NCI-H82 treated with DMSO at 0.1 percent for 48 hours (cell line): ENCODE measurements at regions not wholly inside any gene's neighbourhood (a gene's known extent, or its start where the extent isn't known, plus 50 kb on each side); places are given as distances from the start of the nearest gene placed in this dataset.

Experiments
- DNase-seq: peaks from one replicate; lab custom pipeline; 2025; ENCODE audit not compliant: unreplicated experiment; lab: John Stamatoyannopoulos, UW

DNA sequence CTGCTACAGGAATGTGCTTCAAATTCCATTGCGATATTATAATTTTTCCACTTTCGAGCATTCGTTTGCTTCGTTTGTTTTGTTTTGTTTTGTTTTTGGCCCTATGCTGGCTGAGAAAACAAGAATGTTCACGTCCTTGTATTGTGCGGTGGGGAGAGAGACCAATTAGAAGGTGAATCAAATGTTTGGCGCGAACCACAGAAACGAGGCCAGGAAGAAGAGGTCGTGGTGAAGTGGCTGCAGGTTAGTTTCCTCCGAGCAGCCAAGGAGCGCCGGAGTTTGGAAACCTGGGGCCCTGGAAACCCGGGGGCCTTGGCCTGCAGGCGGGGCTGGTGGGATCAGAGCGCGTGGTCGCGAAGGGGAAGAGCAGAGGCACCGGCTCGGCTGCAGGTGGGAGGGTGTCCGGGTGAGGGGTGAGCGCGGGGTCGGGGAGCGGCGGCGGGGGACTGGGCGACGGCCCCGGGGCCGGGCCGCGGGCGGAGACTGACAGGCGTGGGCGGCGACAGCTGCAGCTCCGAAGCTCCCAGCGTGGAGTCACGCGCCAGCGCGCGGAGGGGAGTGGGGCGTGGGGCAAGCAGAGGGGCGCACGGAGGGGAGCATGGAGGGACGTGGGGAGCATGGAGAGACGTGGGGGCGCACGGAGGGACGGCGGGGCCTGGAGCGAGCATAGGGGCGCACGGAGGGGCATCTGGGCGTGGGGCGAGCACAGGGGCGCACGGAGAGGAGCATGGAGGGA, 141.5 kb upstream of the PDE10A start:
- DNase-seq: no peak

DNA sequence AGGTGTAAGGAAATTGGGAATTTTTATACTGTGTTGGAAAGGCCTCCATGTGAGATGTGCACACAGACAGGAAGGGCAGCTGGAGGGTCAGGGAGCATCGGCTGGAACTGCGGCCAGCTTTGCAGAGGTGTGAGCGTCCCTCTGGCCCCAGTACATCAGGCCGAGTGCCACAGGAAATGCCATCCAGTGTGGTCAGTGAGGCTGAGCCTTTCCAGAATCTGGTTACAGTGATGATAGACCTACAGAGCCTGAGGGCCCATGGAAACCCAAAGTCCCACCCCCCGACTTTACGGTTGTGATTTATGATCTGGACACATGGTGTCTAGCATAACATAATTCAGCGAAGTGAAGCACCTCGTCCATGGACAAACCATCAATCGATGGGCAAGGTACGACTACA, 137.3 kb upstream of the PDE10A start:
- no peak for DNase-seq

DNA sequence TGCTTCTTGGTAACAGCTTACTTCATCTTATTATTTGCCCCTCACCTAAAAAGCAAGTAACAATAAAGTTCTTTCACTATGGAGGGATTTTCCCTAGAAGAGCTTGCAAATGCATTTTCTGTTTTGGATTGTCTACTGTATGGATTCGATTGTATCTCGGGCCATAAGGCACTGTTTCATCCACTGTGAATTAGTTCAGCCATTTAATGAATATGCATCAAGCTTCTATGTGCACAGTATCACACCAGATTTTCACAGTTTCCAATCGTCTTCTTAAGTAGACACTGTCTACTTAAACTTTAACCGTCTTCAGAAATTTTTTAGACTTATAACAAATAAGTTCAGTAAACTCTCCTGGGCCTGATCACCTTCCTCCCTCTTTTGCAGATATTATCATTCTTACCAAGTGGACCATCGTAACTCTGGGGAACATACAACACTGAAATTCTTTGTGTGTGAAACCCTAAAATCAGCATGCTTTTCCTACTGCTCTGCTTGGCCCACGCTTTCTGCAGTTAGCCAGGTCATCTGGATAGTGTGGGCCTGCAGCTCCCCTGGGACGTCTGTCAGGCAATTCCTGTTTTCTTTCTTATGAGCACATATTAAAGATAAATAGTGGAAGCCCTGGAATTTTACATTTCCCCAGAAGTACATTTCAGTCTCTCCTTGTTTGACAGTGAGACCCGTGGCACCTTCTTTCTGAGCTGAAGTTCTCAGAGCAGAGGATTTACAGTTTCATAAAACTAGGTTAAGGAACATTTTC, 136.5 kb upstream of the PDE10A start:
- no peak for DNase-seq

- no peak for DNase-seq
Observed at GRCh38 chr6:165798991-165799390, 135.9 kb upstream of the PDE10A start.

DNA sequence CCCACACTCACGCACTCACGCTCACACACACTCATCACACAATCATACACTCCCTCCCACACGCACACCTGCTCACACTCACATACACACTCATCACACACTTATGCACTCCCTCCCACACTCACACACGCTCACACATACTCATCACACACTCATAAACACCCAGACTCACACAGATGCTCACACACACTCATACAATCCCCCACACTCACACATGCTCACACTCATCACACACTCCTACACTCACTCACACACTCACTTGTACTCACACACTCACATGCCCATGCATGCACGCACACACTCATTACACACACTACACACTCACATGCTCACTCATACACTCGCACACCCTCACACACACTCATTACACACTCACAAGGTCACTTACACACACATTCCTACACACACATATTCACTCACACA, 131.1 kb upstream of the PDE10A start:
- no peak for DNase-seq

GRCh38 chr6:165793287-165793825, 130.3 kb upstream of the PDE10A start:
- DNase-seq: no peak

DNA sequence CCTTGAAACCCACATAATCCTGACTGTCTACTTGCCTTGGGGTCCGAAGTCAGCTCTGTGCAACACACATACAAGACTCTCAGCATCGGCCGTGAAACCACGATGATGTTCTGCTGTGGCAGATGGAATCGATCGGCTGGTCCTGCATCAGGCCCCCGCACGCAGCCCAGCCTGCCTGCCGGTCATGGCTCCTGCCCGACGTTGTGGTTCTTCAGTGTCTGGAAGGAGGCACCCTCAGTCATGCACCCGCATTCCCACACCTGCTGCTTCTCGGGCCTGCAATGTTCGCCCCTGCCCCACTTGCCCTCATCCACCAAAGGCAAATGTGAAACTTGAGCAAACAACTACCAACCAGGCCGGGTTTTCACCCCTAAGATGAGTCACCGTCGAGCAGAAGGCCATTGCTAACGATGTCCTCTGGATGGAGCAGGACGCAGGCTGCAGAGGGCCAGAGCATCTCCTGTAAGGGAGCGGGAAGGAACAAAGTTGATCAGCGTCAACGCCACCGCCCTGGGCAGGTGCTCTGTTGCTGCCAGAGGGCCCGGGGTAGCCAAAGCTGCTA, 128.9 kb upstream of the PDE10A start:
- DNase-seq: no peak

- no peak for DNase-seq
Observed at GRCh38 chr6:165791306-165791705, 128.3 kb upstream of the PDE10A start.

GRCh38 chr6:165782812-165783211, 119.8 kb upstream of the PDE10A start:
- no peak for DNase-seq

- no peak for DNase-seq
Observed at GRCh38 chr6:165782134-165782533, 119.1 kb upstream of the PDE10A start.

GRCh38 chr6:165777680-165778079, 114.6 kb upstream of the PDE10A start:
- DNase-seq: no peak

DNA sequence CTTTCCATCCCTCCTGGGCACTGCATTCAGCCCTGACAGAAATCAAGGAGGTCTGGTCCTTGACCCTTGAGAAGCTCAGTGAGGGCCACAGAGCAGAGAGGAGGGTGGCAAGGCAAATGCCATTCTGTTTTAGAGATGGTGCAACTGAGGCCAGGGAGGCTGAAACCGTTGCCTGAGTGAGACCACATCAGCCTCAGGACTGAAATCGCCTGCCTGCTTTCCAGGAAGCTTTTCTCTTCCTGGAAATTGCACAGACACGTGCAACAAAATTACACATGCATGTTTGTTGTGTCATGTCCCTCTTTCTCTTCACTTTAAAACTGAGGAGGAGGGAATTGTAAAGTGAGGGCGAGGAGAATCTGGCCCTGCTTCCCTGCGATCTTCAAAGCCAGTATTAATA, 113.7 kb upstream of the PDE10A start:
- no peak for DNase-seq

GRCh38 chr6:165775721-165776120, 112.7 kb upstream of the PDE10A start:
- DNase-seq: no peak

DNA sequence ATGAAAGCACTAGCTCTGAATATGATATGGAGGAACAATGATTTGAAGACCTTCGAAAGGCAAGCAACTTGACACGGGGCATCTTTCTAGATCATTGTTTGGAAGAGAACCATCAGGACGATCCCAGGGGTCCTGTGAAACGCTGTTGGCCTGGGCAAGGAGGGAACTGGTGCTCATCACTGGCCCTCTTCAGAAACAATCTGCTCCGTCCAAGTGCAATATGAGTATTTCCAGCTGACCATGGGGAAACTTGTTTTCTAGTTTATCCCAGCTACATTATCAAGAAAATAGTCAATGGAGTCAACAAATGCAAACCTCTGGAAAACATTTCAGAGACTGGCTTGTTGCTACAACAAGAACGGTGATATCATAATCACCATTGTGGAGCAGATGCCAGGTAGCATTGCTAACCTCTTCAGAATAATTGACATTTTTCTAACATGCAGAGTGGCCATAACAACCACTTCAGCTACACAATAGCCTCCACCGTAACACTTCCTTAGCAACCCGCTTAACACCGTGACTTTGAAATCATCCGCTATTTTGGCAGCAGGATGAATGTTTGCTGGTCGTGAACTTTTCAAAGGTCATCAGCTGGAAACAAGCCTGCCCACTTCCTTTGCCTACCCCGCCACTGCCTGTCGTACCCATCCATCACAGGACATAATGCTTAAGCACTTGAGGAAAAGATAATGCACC, 112.0 kb upstream of the PDE10A start:
- DNase-seq: no peak

GRCh38 chr6:165770397-165771082, 107.5 kb upstream of the PDE10A start:
- no peak for DNase-seq

DNA sequence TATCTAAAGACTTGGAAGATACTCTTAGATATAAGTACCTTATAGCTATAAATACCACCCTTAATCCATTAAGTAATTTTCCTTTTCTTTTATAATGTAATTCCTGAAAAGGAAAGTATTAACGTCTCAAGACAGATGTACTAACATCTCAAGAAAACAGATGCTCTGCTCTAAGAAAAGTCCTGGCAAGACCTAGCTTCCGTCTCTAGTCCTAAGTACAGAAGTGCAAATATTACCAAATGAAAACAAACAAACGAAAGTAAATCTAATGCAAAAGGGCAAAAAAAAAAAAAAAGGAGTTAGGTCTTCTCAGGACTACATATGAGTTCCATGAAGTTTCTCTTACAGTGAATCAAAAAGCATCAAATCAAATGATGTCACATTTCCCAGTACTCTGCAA, 106.8 kb upstream of the PDE10A start:
- DNase-seq: no peak

GRCh38 chr6:165769401-165769800, 106.4 kb upstream of the PDE10A start:
- no peak for DNase-seq

DNA sequence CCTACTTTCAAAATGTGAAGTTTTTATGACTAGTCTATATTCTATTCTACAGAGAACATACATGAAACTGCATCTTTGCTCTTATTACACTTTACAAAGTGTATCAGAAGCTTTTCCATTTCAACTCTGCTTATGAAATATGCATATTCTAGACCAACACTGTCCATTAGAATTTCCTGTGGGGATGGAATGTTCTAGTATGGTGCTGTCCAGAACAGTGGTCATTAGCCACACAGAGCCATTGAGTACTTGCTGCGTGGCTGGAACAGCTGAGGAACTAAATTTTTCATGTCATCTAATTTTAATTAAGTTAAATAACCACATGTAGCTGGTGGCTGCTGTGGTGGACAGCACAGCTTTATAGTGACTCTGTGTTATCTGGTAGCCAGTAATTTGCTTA, 105.9 kb upstream of the PDE10A start:
- no peak for DNase-seq

DNA sequence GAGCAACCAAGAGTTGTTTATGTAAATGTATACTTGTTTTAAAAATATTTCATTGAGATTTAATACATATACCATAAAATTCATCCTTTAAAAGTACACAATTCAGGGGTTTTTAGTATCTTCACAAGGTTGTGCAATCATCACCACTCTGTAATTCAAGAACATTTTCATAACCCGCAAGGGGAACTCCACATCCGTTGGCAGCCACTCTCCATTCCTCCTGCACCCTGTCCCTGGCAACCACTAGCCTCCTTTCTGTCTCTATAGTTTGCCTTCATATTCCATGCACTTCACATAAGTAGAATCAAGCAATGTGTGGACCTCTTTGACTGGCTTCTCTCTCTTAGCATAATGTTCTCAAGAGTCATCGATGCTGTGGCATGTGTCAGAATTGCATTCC, 104.2 kb upstream of the PDE10A start:
- DNase-seq: no peak

GRCh38 chr6:165766457-165766856, 103.4 kb upstream of the PDE10A start:
- no peak for DNase-seq

- DNase-seq: no peak
Observed at GRCh38 chr6:165766026-165766425, 103.0 kb upstream of the PDE10A start.
